ENCODE measurements at regions not wholly inside any gene's neighbourhood (a gene's known extent, or its start where the extent isn't known, plus 50 kb on each side); places are given as distances from the start of the nearest gene placed in this dataset.

DNA sequence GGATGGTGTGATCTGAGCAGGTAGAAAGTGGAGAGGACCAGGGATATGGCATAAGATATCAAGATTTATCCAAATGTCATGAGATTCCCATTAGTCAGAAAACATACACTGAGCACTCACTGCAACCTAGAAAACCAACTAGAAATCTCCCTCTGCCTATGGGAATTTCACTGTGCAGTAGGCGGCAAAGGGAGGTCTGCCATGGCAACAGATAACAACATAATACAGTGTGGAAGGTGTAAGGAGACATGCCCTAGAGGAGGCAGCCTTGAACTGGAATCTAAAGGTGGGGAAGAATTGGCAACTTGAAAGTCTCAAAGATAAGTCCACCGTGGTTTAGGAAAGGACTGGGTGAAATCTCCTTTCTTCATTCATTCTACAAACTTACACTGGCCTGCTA is 238.4 kb downstream of the ATG4C start:
- no peaks in the 10 kb centered on the region for H3K4me1 ChIP-seq (ENCODE audit: control insufficient read depth, insufficient read depth, low read length)
- no peak overlapping the region for H3K27ac Mint-ChIP-seq
- no peak overlapping the region for H3K4me3 Mint-ChIP-seq
- no peak overlapping the region for H3K4me3 ChIP-seq (ENCODE audit: low read length)
- peaks cover 2% of the 10 kb centered on the region for H3K9me3 Mint-ChIP-seq
- no peaks in the 10 kb centered on the region for H3K9me3 ChIP-seq (ENCODE audit: control insufficient read depth, low read length)
- WGBS, 2 experiments (ENCODE audit: insufficient coverage in 1 of 2, insufficient read length in 1 of 2): 85 to 100% methylated on average over 1 of the region's 2 CpGs
- H3K27ac ChIP-seq (ENCODE audit: low read depth, low read length): no peak overlapping the region
- no peak for DNase-seq
- H3K27me3 ChIP-seq (ENCODE audit: control insufficient read depth, insufficient read depth, low read length, poor library complexity, severe bottlenecking): no peaks in the 10 kb centered on the region
- H3K4me1 Mint-ChIP-seq: peaks cover 8% of the 10 kb centered on the region
- no peaks in the 10 kb centered on the region for H3K36me3 Mint-ChIP-seq (ENCODE audit: low read depth)
- H3K9ac ChIP-seq (ENCODE audit: extremely low read depth, low read length, poor library complexity, severe bottlenecking): no peak overlapping the region
- H3K36me3 ChIP-seq (ENCODE audit: control insufficient read depth, insufficient read depth, low read length): no peaks in the 10 kb centered on the region
- TF ChIP-seq, protein P1, sequence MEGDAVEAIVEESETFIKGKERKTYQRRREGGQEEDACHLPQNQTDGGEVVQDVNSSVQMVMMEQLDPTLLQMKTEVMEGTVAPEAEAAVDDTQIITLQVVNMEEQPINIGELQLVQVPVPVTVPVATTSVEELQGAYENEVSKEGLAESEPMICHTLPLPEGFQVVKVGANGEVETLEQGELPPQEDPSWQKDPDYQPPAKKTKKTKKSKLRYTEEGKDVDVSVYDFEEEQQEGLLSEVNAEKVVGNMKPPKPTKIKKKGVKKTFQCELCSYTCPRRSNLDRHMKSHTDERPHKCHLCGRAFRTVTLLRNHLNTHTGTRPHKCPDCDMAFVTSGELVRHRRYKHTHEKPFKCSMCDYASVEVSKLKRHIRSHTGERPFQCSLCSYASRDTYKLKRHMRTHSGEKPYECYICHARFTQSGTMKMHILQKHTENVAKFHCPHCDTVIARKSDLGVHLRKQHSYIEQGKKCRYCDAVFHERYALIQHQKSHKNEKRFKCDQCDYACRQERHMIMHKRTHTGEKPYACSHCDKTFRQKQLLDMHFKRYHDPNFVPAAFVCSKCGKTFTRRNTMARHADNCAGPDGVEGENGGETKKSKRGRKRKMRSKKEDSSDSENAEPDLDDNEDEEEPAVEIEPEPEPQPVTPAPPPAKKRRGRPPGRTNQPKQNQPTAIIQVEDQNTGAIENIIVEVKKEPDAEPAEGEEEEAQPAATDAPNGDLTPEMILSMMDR (conservative IDR thresholded peaks at IDR 0.05): no peak
- no peaks in the 10 kb centered on the region for H3K27me3 Mint-ChIP-seq (ENCODE audit: insufficient read depth)

DNA sequence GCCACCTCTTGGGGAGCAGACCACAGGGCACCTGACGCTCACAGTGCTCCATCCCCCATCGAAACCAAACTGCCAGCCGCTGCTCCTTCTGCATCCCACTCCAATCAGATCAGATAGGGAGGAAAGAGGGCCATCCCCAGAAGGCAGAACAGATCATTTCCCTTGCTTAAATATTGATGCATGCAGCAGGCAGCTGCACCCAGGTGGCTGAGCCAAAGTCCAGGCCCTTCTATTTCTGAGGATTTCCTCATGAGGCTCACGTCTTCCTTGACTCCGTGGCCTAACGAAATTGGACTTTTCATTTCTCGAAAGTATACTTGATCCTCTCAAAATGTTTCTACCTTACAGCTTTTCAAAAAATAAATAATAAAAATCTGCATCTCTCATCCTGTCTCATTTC is 239.2 kb downstream of the ATG4C start:
- 81 to 85% methylated on average over 5 to 7 of the region's 7 CpGs for WGBS, 2 experiments (ENCODE audit: insufficient coverage in 1 of 2, insufficient read length in 1 of 2)
- Histone ChIP-seq H3K36me3 (ENCODE audit: control insufficient read depth, insufficient read depth, low read length) (no peaks in the 10 kb centered on the region), H3K9ac (ENCODE audit: extremely low read depth, low read length, poor library complexity, severe bottlenecking) (no peak overlapping the region), H3K9me3 (ENCODE audit: control insufficient read depth, low read length) (no peaks in the 10 kb centered on the region), H3K4me1 (ENCODE audit: control insufficient read depth, insufficient read depth, low read length) (no peaks in the 10 kb centered on the region), H3K4me3 (ENCODE audit: low read length) (no peak overlapping the region), H3K27ac (ENCODE audit: low read depth, low read length) (no peak overlapping the region), H3K27me3 (ENCODE audit: control insufficient read depth, insufficient read depth, low read length, poor library complexity, severe bottlenecking) (no peaks in the 10 kb centered on the region)
- peaks cover 8% of the 10 kb centered on the region for H3K4me1 Mint-ChIP-seq
- no peak overlapping the region for H3K4me3 Mint-ChIP-seq
- no peaks in the 10 kb centered on the region for H3K27me3 Mint-ChIP-seq (ENCODE audit: insufficient read depth)
- no peaks in the 10 kb centered on the region for H3K36me3 Mint-ChIP-seq (ENCODE audit: low read depth)
- DNase-seq: no peak
- peaks cover 2% of the 10 kb centered on the region for H3K9me3 Mint-ChIP-seq
- no peak overlapping the region for H3K27ac Mint-ChIP-seq
- TF ChIP-seq, protein P1 (conservative IDR thresholded peaks at IDR 0.05): no peak

DNA sequence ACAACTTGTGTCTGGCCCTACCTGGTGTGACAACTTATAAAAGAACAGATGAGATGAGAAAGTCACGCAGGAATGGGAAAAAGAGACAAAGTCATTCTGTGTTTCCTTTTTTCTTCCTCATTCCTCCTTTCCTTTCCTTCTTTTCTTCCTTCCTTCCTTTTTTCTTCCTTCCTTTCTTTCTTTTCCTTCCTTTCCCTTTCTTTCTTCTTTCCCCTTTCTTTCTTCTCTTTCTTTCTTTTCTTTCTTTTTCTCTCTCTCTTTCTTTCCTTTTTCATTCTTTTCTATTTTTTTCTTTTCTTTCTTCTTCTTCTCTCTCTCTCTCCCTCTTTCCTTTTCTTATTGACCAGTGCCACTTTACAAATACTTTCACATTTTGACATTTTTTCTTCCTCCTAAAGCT is 239.7 kb downstream of the ATG4C start:
- peaks cover 2% of the 10 kb centered on the region for H3K9me3 Mint-ChIP-seq
- 78 to 100% methylated on average over 1 of the region's 1 CpG for WGBS, 2 experiments (ENCODE audit: insufficient coverage in 1 of 2, insufficient read length in 1 of 2)
- Histone ChIP-seq H3K4me3 (ENCODE audit: low read length) (no peak overlapping the region), H3K27me3 (ENCODE audit: control insufficient read depth, insufficient read depth, low read length, poor library complexity, severe bottlenecking) (no peaks in the 10 kb centered on the region), H3K9ac (ENCODE audit: extremely low read depth, low read length, poor library complexity, severe bottlenecking) (no peak overlapping the region), H3K27ac (ENCODE audit: low read depth, low read length) (no peak overlapping the region), H3K4me1 (ENCODE audit: control insufficient read depth, insufficient read depth, low read length) (no peaks in the 10 kb centered on the region), H3K9me3 (ENCODE audit: control insufficient read depth, low read length) (no peaks in the 10 kb centered on the region), H3K36me3 (ENCODE audit: control insufficient read depth, insufficient read depth, low read length) (no peaks in the 10 kb centered on the region)
- no peak for DNase-seq
- H3K27me3 Mint-ChIP-seq (ENCODE audit: insufficient read depth): no peaks in the 10 kb centered on the region
- H3K4me1 Mint-ChIP-seq: peaks cover 8% of the 10 kb centered on the region
- H3K36me3 Mint-ChIP-seq (ENCODE audit: low read depth): no peaks in the 10 kb centered on the region
- TF ChIP-seq, protein P1 (conservative IDR thresholded peaks at IDR 0.05): no peak
- H3K4me3 Mint-ChIP-seq: no peak overlapping the region
- H3K27ac Mint-ChIP-seq: no peak overlapping the region
